Fibroblast of upper back skin (primary cell): ENCODE measurements at regions not wholly inside any gene's neighbourhood (a gene's known extent, or its start where the extent isn't known, plus 50 kb on each side); places are given as distances from the start of the nearest gene placed in this dataset.

Experiments
- DNase-seq: peaks from one replicate; pipeline ENCODE4 v3.0.0-alpha.2; 2013

DNA sequence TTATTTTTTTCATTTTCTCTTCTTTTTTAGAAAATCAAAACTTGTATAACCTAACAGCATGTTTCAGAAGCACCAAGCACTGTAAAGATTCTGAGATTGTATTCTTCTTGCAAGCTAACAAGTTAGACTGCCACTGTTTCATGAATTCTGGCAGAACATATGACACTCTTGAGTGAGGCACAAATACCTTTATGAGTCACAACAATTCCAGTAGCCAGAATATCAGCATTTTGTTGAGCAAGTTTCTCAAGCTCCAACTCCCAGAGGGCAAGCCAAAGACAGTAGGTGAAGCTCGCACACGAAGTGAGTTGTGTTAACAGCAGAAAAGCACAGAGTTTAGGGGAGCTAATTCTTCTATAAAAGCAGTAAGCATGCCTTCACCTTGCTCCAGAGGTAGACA, 268.8 kb upstream of the NCAM2 start:
- DNase-seq = peak; percentile 62

DNA sequence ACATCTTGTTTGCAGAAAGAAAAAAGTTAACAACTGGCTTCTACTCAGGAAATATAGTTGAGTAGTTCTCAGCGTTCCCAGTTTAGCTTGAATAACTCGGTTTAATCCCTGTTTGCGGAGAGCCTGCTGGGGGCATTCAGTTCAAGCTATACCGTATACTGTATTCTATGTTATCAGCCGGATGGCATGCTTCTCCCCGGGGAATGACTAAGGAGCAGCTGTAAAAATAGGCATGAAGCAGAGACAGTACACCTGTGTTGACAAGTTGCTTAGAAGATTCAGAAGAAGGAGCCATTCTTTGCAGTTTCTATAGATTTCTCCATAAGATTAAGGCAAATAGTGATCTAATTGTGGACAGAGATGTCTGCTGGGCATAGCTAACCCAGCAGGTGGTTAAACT, 267.8 kb upstream of the NCAM2 start:
- no peak for DNase-seq

DNA sequence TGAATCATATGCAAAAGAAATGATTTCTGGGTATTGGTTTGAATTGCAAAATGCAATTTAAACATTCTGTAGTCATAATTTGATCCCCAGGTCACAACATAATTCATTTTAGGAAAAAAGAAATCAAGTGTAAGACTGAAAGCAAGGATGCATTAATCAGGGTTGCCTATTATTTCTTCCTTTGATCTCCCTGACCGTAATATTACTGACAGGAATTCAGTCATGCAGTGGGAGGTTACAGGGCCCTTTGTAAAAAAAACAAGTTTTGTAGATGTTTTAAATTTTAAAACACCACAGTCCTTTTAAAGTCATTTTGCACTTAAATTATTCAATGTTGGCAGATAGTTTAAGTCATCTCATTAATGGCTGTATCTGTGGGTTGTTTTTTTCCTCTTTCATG, 263.0 kb upstream of the NCAM2 start:
- no peak for DNase-seq

DNA sequence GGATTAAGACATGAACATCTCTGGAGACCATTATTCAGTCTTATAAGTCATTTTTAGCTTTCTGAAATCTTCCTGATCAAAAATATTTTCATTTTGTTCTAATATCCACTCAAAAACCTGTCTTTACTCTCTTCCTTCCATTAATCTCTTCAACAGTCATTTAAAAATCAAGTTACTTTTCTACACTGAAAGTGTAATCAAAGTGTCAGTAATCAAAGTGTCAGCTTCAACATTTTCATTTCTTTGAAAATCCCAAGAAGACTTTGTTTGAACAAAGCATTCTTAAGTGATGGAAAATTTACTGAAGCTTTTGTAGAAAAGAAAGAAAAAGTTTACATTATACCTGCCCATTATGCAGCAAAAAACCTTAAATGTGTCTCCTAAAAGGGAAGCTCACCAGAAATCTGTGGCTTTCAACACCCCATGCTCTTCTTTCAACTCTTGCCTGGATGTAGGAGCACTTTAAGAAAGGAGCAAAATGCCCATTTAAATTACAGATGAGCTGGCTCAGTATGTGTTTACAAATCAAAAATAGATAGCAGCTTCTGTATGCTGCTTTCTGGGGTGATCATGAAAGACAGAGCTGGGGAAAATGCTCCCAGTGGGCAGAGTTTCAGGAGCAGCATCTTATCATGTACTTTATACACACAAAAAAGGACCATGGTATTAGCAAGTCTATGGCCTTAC, 260.8 kb upstream of the NCAM2 start:
- no peak for DNase-seq

DNA sequence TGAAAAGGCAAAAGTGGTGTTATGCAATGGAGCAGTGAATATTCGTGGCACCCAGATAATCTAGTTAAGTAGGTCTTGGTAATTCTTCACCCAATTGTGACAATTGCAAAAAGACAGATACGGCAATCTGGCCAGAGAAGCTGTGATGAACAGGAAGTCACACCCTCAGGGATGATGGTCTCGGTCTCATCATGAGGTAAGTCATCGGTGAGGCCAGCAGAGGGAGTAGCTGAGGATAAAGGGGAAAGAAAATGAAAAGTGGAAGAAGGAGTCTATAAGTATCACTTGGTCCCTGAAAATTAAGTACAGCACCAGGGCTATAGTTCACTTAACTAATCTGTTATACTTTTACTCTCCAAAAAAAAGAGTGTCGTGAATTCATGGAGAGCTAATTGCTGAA, 258.8 kb upstream of the NCAM2 start:
- no peak for DNase-seq

DNA sequence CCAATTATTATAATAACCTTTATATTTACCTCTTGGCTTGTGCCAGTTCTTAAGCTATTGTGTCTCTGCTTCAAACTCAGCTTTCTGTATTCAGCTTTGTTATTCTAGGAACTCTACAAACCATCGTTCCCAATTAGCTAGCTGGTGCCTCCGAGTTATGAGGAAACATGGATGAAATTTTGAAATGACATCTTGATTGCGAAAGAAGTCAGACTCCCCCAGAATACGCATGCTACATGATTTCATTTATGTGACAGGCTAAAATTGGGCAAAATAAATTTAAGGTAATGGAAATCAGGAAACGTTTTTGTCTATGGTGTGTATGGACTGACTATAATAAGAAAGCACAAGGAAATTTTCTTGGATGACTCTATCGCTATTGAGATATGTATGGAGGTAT, 256.8 kb upstream of the NCAM2 start:
- DNase-seq = no peak

DNA sequence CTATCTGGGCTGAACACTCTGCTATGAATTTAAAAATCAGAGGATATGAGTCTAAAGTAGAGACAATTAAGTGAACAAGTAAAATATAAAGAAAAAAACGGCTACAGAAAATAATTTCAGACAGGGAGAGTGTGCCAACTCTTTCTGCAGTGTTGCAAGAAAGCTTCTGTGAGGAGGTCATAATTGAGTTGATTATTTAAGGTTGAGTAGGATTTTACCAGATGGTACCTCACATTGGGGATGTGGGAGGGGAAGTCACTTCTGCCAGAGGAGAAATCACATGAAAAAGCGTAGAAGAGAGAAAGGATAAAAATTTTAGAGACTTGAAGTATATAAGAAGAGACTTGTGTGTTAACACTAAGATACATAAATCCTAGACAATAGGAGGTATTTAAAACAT, 238.0 kb upstream of the NCAM2 start:
- DNase-seq = no peak

DNA sequence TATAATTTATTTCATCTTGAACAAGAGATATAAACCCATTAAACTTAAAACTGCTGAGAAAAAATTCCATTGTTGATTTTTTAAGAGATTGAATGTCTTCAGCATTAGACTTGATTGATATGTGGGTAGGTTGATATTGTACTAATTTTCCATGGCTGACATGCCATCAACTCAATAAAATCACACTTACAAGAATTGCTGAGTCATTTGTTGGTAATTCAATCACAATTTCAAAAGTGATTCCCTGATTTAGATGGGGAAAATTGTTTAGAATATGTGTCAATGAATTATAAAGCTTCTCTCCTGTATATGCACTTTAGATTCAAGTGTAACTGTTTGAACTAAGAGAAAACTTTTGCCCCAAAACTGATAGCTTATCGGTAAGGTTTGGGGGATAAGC, 223.5 kb upstream of the NCAM2 start:
- no peak for DNase-seq

DNA sequence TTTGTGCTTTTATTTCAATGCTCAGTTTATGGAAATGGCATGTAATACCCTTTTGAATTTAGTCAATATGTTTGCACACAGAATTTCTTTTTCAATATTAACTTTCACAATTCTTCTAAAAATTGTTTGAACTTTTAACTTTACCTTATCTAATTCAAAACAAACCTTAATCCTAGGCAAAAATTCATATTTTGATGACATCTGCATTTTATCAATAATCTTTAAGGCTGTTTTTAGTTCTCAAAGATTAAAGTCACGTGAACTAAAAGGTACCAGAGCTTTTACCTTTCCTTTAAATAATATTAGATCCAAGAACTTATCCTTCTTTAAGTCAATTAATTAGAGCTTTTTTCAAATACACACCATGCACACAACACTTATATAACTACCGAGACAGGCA, 218.9 kb upstream of the NCAM2 start:
- DNase-seq = no peak

DNA sequence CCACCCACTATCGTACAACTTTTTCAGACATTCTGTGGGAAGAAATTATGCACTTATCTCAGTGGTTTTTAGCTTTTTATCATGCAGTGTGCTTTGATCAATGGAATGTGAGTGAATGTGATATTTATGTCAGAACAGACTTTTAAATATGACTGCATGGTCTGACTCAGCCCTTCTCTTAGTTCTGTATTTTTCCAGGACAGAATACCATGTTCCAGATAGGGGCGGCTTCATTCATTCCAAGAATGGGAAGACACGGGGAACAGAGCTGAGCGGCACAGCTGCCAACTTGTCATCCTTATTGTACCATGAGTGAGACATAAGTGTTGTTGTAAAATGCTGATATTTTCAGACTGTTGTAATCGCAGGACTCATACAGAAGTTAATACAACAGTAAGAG, 214.6 kb upstream of the NCAM2 start:
- peak; percentile 68 for DNase-seq

DNA sequence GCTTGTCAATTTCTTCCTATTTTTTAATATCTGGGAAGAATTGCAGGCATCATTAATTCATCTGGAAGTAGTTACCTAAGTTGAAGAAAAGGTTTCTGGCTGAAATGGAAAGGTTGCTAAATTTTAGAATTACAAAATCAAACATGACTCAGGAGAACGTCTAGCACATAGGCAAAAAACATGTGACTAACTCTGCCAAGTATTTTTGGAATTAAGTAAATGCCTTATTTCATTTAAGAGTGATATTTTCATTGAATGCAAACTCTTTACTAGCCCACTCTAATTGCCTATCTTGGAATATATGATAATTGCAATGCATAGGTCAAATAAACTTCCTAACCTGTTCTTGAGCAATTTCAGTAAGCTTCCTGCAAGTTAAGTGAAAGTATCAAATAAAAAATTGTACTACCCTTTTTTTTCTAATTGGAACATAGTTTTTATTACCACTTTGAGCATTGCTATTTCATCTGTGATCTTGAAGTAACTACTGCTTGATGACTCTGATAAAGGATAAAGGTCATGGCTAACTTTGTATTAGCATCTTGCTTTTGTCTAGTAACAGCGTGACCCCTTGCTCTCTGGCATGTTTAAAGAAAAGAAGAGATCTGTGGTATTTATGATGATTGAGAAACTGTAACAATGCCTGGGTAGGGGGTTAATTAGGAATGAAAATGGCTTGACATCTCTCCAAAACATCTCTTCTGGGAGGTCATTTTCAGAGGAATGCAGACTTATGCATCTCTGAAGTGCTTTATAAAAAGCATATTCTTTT, 208.3 kb upstream of the NCAM2 start:
- DNase-seq = peak; percentile 82

DNA sequence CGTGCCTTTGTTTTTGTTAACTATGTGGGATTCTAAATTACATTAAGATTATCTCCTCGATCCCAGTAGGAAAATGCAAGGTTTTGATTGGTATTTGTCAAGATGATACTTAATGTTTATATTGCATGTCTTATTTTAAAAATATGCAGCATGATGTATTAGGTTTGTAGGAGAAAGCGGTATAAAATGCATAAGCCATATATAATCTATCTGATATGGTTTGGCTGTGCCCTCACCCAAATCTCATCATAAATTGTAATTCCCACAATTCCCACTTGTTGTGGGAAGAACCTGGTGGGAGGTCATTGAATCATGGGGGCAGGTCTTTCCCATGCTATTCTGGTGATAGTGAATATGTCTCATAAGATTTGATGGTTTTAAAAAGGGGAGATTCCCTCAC, 198.1 kb upstream of the NCAM2 start:
- DNase-seq = peak; percentile 58

DNA sequence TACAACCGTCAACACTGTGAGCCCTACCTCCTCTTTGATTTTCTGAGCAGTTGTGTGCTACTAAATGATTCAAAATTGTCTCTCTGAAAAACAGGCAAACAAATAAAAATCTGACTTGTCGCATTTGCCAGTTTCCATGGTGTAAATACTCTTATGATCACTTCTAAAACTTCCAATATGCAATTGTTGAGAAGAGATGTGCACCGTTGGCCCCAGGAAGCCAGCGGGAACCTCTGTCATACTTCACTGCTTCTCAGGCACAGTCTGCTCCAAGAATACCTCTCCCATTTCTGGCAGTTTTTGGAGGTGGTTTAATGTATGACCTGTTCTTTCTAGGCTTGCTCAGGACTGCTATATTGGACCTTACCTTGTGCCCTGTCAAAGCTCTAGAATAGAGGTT, 196.0 kb upstream of the NCAM2 start:
- DNase-seq = no peak

DNA sequence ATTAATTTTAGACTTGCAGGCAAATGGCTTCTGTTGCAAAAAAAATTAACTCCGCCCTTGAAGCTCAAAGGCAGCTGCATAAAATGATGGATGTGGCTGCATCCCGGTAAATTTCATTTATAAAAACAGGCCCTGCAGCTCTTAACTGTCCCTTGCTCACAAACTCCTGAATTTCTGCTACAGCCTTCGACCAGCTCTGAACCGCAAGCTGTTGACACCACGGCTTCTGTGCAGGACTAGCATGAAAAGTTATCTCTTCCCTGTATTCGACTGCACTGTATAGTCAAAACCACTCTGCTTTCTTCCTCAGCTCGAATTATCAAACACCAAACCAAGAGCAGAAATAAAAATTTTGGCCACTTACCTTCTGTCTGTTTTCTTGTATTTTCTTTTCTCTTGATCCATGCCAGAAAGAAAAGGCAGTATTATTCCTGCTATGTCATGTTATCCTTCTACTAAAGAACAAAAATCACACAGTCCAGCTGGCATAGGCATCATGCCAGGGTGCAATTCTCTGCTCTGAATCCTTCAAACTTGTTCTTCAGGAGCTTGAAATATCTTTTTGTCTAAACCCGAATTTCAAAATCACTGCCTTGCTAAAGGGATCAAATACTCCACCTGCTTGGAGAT, 195.5 kb upstream of the NCAM2 start:
- no peak for DNase-seq

DNA sequence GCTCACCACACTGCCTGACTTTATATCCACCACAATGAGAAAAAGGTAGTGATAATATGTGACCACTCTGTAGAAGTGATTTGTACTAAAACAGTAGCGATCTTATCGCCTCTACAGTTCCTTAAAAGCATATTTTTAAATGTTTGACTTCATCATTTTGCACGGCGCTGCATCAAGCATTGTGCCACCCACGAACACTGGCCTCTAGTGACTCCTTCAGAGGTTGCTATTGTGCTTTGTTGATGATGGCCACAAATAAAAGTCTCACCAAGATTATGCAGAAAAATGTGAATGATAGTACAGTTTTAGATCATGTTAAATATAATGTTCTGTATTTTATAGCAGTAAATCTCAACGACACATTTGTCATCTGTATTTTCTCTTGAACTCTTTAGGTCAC, 186.5 kb upstream of the NCAM2 start:
- no peak for DNase-seq

DNA sequence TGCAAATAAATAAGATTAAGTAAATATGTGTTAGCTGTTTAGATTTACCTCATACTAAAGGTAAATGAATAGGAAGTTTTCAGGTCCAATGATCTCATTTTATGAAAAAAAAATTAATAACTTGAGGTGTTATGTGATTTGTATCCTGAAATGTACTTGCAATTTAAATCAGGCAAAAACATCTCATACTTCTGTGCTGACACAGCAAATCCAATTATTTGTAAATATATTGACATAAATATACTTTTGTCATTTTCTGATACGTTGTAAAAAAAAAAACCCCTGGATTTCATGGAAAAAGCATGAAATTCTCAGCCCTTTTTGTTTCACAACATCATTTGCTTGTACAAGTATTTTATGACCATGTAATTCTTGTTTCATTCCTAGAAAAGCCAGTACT, 184.1 kb upstream of the NCAM2 start:
- no peak for DNase-seq

DNA sequence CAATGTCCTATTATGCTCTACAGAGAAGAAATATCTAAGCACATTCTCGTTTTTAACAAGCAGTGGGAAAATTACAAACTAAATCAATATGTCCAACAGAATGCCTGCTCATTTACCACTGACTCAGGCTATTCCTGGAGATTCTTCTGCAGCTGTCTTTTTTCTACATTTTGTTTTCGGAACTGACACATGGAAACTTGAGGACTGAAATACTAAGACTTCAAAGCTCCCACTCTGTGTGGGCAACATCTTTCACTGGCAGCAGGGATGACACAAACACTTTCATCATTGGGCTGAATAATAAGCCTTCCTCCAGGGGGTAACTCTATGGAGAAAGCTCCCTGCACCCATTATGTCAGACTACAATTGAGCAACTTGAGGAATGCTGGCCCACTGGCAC, 175.5 kb upstream of the NCAM2 start:
- DNase-seq = peak; percentile 19

DNA sequence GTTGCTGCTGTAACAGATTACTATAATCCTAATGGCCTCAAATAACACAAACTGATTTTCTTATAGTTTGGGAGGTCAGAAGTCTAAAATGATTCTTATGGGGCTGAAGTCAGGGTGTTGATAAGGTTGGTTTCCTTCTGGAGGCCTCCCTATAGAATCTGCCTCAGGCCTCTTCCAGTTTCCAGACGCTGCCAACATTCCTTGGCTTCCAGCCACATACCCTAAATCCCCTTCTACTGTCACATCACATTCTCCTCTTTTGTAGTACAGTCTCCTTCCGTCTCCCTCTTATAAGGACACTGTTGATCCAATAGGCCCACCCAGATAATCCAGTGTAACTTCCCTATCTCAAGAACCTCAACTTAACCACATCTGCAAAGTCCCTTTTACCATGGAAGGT, 145.3 kb upstream of the NCAM2 start:
- DNase-seq = peak; percentile 32

DNA sequence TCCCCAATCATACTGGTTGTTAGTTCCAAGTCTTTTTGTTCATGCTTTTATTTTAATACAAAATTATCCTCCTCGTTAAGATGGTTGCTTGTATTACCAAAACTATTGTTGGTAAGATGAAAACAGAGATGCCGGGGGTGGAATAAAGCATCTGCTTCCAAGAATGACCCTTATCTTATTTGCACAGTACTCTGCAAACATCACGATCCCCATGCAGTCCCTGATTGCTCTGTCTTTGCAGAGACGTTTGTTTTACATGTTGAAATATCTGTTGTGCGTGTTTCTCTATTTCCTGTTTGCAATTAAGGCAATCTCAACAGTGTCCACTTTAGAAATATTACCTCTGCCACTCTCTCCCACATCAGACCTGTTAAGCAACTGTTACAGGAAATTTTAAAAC, 141.3 kb upstream of the NCAM2 start:
- DNase-seq = no peak

DNA sequence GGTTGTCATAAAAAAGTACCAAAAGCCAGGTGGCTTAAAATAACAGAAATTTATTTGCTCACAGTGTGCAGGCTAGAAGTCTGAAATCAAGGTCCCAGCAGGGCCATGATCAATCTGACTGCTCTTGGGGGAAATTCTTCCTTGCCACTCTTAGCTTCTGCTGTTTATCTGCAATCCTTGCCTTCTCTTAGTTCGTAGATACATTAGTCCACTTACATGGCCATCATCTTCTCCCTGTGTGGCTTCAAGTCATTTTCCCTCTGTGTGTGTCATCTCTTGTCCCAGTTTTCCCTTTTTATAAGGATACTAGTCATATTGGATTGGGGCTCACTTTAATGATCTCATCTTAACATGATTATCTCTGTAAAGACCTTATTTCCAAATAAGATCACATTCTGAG, 124.0 kb upstream of the NCAM2 start:
- DNase-seq = no peak

DNA sequence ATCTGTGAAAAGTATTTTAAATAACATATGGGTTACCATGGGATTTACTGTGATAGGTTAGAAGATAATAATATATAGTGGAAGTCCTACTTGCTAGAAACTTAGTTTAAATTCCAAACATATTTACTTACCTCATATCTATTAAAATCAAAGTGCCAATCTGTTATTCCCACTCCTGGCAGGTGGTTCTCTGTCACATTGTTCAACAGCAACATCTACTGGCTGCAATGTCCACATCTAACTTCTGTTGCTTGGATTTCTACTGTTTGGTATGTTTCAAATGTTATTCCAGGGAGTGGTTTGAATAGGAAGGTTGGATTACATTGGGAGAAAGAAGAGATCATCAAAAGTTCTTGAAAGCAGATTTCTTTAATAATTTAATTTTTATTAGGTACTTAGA, 122.5 kb upstream of the NCAM2 start:
- DNase-seq = peak; percentile 48

DNA sequence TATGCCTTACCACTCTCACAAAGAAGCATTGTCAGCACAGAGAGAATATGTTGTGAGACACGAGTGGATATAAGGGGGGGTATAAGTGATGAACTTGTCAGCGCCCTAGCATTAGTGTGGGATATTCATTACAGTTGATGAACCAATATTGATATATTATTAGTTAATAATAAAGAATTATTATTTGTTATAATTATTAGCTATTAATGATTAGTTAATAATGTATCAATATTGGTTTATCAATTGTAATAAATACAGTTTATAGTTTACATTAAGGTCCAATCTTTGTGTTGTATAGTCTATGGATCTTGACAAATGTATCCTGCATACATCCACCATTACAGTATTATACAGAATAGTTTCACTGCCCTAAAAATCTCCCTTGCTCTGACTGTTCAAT, 120.2 kb upstream of the NCAM2 start:
- DNase-seq = no peak

DNA sequence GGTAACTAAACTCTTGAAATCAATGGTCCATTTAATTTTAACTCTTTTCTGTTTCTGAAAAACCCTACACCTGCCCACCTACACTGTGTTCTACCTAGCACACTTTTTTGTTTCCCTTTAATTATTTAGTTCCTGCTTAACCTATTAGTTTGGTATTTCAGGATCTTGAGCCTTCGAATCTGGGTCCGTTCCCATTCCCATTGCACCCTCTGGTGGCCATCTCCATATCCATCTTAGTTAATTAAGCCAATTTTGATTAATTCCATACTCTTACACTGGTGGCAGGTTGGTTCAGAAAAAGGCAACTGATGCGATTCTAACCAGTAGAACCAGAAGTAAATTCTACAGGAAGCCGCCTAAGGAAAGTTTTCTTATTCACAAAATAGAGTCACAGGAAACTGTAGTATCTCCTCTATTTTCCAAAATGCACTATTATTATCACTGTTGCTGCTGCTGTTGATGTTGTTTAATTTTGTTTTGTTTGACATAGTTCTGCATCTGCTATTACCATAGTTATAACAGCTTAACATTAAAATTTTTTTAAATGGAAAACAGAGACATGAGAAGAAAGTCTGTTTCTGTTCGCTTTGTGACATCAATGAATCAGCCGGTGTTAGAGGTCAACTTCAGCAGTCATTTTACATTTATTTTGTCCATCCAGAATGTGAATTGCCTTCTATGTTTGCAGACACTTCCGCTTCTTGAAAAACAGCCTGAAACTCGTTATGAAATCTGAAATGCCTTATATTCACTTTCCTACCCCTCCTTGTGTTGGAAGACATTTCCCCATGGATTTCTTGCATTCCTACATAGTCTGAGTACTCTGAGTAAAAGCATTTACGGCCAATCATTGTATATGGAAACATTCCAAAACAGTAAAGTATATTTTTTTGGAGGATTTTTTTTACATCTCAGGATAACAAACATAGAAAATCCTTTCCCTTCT, 115.5 kb upstream of the NCAM2 start:
- DNase-seq = peak; percentile 94
